GM12878 (cell line): ENCODE measurements at regions not wholly inside any gene's neighbourhood (a gene's known extent, or its start where the extent isn't known, plus 50 kb on each side); places are given as distances from the start of the nearest gene placed in this dataset.

Experiments
- ATAC-seq: fragments of 200-7000 bp; cut with Tn5 transposase; 3 replicates; pipeline ENCODE4 v1.9.1; 2020; ENCODE audit warnings: mild to moderate bottlenecking, moderate library complexity
- BruUV-seq: library from RNA; stranded (reverse); fragments of 400-500 nt; replicated peaks from 2 replicates; lab custom pipeline; 2021; lab: Mats Ljungman, UMichigan
- CTCF ChIA-PET: fragments of 300-600 bp; sonication (Branson Sonifier 250); formaldehyde crosslinking; extraction: SDS; loops from one replicate; lab custom pipeline; 2021; ENCODE audit warnings: inconsistent platforms; lab: Yijun Ruan, JAX
- POLR2A ChIA-PET: fragments of 350-600 bp; formaldehyde crosslinking; extraction: SDS; loops from one replicate; lab custom pipeline; 2021; ENCODE audit warnings: inconsistent platforms; lab: Charles Lee
- RAD21 ChIA-PET: fragments of 300-600 bp; sonication (Branson Sonifier 250); formaldehyde crosslinking; loops from one replicate; lab custom pipeline; 2023; ENCODE audit warnings: antibody characterized with exemption; ENCODE audit not compliant: unreplicated experiment; lab: Charles Lee
- SMC1A ChIA-PET: fragments of 300-600 bp; sonication (Branson Sonifier 250); formaldehyde crosslinking; loops from one replicate; lab custom pipeline; 2023; ENCODE audit not compliant: unreplicated experiment, uncharacterized antibody; lab: Charles Lee
- DNase-seq: peaks from one replicate; pipeline ENCODE4 v3.0.0-alpha.2; 2011; ENCODE audit warnings: low read depth, low spot score
- FAIRE-seq: peaks from 3 replicates; lab custom pipeline; 2011; peaks lifted over from hg19 to GRCh38; lab: Jason Lieb, UNC
- H2AFZ ChIP-seq: 2 replicates; pipeline ENCODE4 v1.6.0; 2011; ENCODE audit warnings: low read depth, low read length, control low read depth; ENCODE audit not compliant: control insufficient read depth
- H3K27ac ChIP-seq: 2 replicates; pipeline ENCODE4 v1.5.1; 2011; ENCODE audit warnings: control low read depth; ENCODE audit not compliant: control insufficient read depth, insufficient read depth
- H3K27me3 ChIP-seq, 2 experiments: replicated peaks in 1 of 2; 2 replicates each; pipeline versions ENCODE4 v1.6.0 to v1.6.1; 2011; ENCODE audit warnings: low read length in 1 of 2; ENCODE audit not compliant: control insufficient read depth in 2 of 2, insufficient read depth in 2 of 2
- H3K36me3 ChIP-seq, 2 experiments: 2 replicates each; pipeline ENCODE4 v1.5.1; 2011; ENCODE audit warnings: low read length in 1 of 2; ENCODE audit not compliant: control insufficient read depth in 2 of 2, insufficient read depth in 2 of 2
- H3K4me1 ChIP-seq: 2 replicates; pipeline ENCODE4 v1.6.1; 2011; ENCODE audit warnings: mild to moderate bottlenecking, low read length, moderate library complexity, mixed read lengths; ENCODE audit not compliant: control insufficient read depth, insufficient read depth
- H3K4me2 ChIP-seq: 2 replicates; pipeline ENCODE4 v1.6.0; 2011; ENCODE audit warnings: control low read depth; ENCODE audit not compliant: control insufficient read depth, insufficient read depth
- H3K4me3 ChIP-seq: fragments of 200-600 bp; sonication (generic); 2 replicates; pipeline ENCODE4 v1.5.1; 2016
- H3K79me2 ChIP-seq: 2 replicates; pipeline ENCODE4 v1.6.0; 2011; ENCODE audit warnings: low read length; ENCODE audit not compliant: control insufficient read depth, insufficient read depth
- H3K9ac ChIP-seq: 2 replicates; pipeline ENCODE4 v1.8.0; 2011; ENCODE audit warnings: low read length, control low read depth, mixed read lengths; ENCODE audit not compliant: control insufficient read depth, insufficient read depth
- H3K9me3 ChIP-seq: replicated peaks from 3 replicates; pipeline ENCODE4 v1.5.1; 2011; ENCODE audit warnings: mild to moderate bottlenecking, low read length; ENCODE audit not compliant: control insufficient read depth, insufficient read depth
- H4K20me1 ChIP-seq: 2 replicates; pipeline ENCODE4 v1.6.0; 2011; ENCODE audit not compliant: control insufficient read depth, insufficient read depth
- BMI1 ChIP-seq: fragments of 450-650 bp; IDR thresholded peaks from 2 replicates; pipeline ENCODE4 v1.6.1; 2016; ENCODE audit warnings: mild to moderate bottlenecking, moderate library complexity, borderline replicate concordance
- BRCA1 ChIP-seq: IDR thresholded peaks from 2 replicates; pipeline ENCODE4 v1.6.1; 2011; ENCODE audit warnings: low read depth, low read length, improper control_type of control experiment
- CHD1 ChIP-seq: IDR thresholded peaks from 2 replicates; pipeline ENCODE4 v1.6.1; 2012; ENCODE audit warnings: low read depth, low read length, improper control_type of control experiment
- IKZF2 ChIP-seq, 2 experiments: fragments of 450-650 bp; IDR thresholded peaks; 2 replicates each; pipeline ENCODE4 v1.6.1; 2017; ENCODE audit warnings: mild to moderate bottlenecking in 2 of 2, moderate library complexity in 2 of 2
- NFYB ChIP-seq: IDR thresholded peaks from 2 replicates; pipeline ENCODE4 v1.6.1; 2011; ENCODE audit warnings: low read depth, mild to moderate bottlenecking, low read length, improper control_type of control experiment, moderate library complexity; ENCODE audit not compliant: insufficient read depth
- NR2C2 ChIP-seq: IDR thresholded peaks from 2 replicates; pipeline ENCODE4 v1.6.1; 2011; ENCODE audit warnings: borderline replicate concordance, low read depth; ENCODE audit not compliant: control insufficient read depth, insufficient read length
- POLR2AphosphoS5 ChIP-seq: IDR thresholded peaks from 2 replicates; pipeline ENCODE4 v1.6.1; 2011; ENCODE audit warnings: mild to moderate bottlenecking, low read length, inconsistent platforms
- RAD51 ChIP-seq: fragments of 450-650 bp; IDR thresholded peaks from 2 replicates; pipeline ENCODE4 v1.6.1; 2016; ENCODE audit warnings: moderate library complexity, mild to moderate bottlenecking, inconsistent platforms
- SREBF2 ChIP-seq: IDR thresholded peaks from 2 replicates; pipeline ENCODE4 v1.6.1; 2012; ENCODE audit warnings: mild to moderate bottlenecking, low read length
- ZNF274 ChIP-seq: IDR thresholded peaks from one replicate; pipeline ENCODE4 v1.8.0; 2011; ENCODE audit not compliant: insufficient read length, insufficient read depth
- WGBS: methylation state at CpG from one replicate; pipeline ENCODE4 v1.1.6; 2016; ENCODE audit warnings: low lambda C conversion rate; ENCODE audit not compliant: insufficient replicate concordance, insufficient coverage; ENCODE audit errors: missing lambda C conversion rate; 5-methylcytosine and 5-hydroxymethylcytosine counted together
- in situ Hi-C: fragments of 300-500 bp; cut with MboI; formaldehyde crosslinking; loops from 9 replicates; pipeline ENCODE4 v1.14.3; 2018; ENCODE audit warnings: mixed read lengths
- intact Hi-C: fragments of 100-400 bp; cut with micrococcal nuclease; formaldehyde crosslinking; loops from one replicate; pipeline ENCODE4 v1.14.2; 2022; ENCODE audit not compliant: unreplicated experiment

GRCh38 chr10:83432261-83433045, 706.9 kb upstream of the GHITM start:
- no peak for ATAC-seq
- in situ Hi-C loops (no loop called here), intact Hi-C loops (no loop called here)
- no peak for FAIRE-seq
- Histone ChIP-seq H3K27me3 (no peaks in the 10 kb centered on the region), H3K27ac (no peak overlapping the region), H3K9ac (no peak overlapping the region), H3K4me1 (no peaks in the 10 kb centered on the region), H3K4me2 (no peak overlapping the region), H4K20me1 (no peaks in the 10 kb centered on the region), H3K4me3 (no peak overlapping the region), H3K9me3 (no peaks in the 10 kb centered on the region; the same call in 2 of the 3 replicates), H2AFZ (no peak overlapping the region), H3K36me3 (no peaks in the 10 kb centered on the region), H3K79me2 (no peaks in the 10 kb centered on the region)
- ChIA-PET RAD21 (no interaction called here), SMC1A (no interaction called here), CTCF (interaction anchor here (0.7 kb wide), 1 partner anchor 439 kb away, joined by 3 read pairs; no protein-coding TSS in a partner anchor), POLR2A (no interaction called here)
- no TSS peak for BruUV-seq
- TF ChIP-seq BRCA1 (no peak), ZNF274 (no peak), NR2C2 (no peak), NFYB (no peak), SREBF2 (no peak), IKZF2 (IDR thresholded peaks at IDR 0.05) (no peak), BMI1 (no peak), CHD1 (no peak), RAD51 (no peak), POLR2AphosphoS5 (no peak)
- DNase-seq, result no peak
- 21% methylated on average over 8 of the region's 8 CpGs for WGBS
